ENCODE measurements at regions not wholly inside any gene's neighbourhood (a gene's known extent, or its start where the extent isn't known, plus 50 kb on each side); places are given as distances from the start of the nearest gene placed in this dataset.

- TF ChIP-seq TAF1 (IDR thresholded peaks at IDR 0.05; ENCODE audit: borderline replicate concordance, insufficient read depth, low read length) (no peak), SIN3A (IDR thresholded peaks at IDR 0.05; ENCODE audit: borderline replicate concordance, insufficient read depth, low read length) (no peak), FOXP2 (optimal IDR thresholded peaks at IDR 0.05; ENCODE audit: borderline replicate concordance, extremely low read depth, extremely low read length, insufficient read depth) (no peak), POLR2AphosphoS5 (IDR thresholded peaks at IDR 0.05; ENCODE audit: low read depth, low read length) (no peak), REST (IDR thresholded peaks at IDR 0.05; ENCODE audit: insufficient read depth in 1 of 2, low read depth in 2 of 2, low read length in 2 of 2) (no peak)
Observed at GRCh38 chr1:57620605-57621004, 196.7 kb upstream of the DAB1 start.

GRCh38 chr1:57616921-57617320 lies 193.1 kb upstream of the DAB1 start:
- TF ChIP-seq TAF1 (IDR thresholded peaks at IDR 0.05; ENCODE audit: borderline replicate concordance, insufficient read depth, low read length) (no peak), FOXP2 (optimal IDR thresholded peaks at IDR 0.05; ENCODE audit: borderline replicate concordance, extremely low read depth, extremely low read length, insufficient read depth) (no peak), POLR2AphosphoS5 (IDR thresholded peaks at IDR 0.05; ENCODE audit: low read depth, low read length) (no peak), REST (IDR thresholded peaks at IDR 0.05; ENCODE audit: insufficient read depth in 1 of 2, low read depth in 2 of 2, low read length in 2 of 2) (no peak), SIN3A (IDR thresholded peaks at IDR 0.05; ENCODE audit: borderline replicate concordance, insufficient read depth, low read length) (no peak)

- TF ChIP-seq TAF1 (IDR thresholded peaks at IDR 0.05; ENCODE audit: borderline replicate concordance, insufficient read depth, low read length) (no peak), SIN3A (IDR thresholded peaks at IDR 0.05; ENCODE audit: borderline replicate concordance, insufficient read depth, low read length) (no peak), REST (IDR thresholded peaks at IDR 0.05; ENCODE audit: insufficient read depth in 1 of 2, low read depth in 2 of 2, low read length in 2 of 2) (no peak), FOXP2 (optimal IDR thresholded peaks at IDR 0.05; ENCODE audit: borderline replicate concordance, extremely low read depth, extremely low read length, insufficient read depth) (no peak), POLR2AphosphoS5 (IDR thresholded peaks at IDR 0.05; ENCODE audit: low read depth, low read length) (no peak)
Observed at GRCh38 chr1:57615956-57616355, 192.1 kb upstream of the DAB1 start.

GRCh38 chr1:57612833-57613232 lies 189.0 kb upstream of the DAB1 start:
- no peak for TF ChIP-seq TAF1 (IDR thresholded peaks at IDR 0.05; ENCODE audit: borderline replicate concordance, insufficient read depth, low read length)
- no peak for TF ChIP-seq POLR2AphosphoS5 (IDR thresholded peaks at IDR 0.05; ENCODE audit: low read depth, low read length)
- no peak for TF ChIP-seq FOXP2 (optimal IDR thresholded peaks at IDR 0.05; ENCODE audit: borderline replicate concordance, extremely low read depth, extremely low read length, insufficient read depth)
- TF ChIP-seq SIN3A (IDR thresholded peaks at IDR 0.05; ENCODE audit: borderline replicate concordance, insufficient read depth, low read length): no peak
- no peak for TF ChIP-seq REST (IDR thresholded peaks at IDR 0.05; ENCODE audit: insufficient read depth in 1 of 2, low read depth in 2 of 2, low read length in 2 of 2)

GRCh38 chr1:57605933-57606332 lies 182.1 kb upstream of the DAB1 start:
- no peak for TF ChIP-seq SIN3A (IDR thresholded peaks at IDR 0.05; ENCODE audit: borderline replicate concordance, insufficient read depth, low read length)
- TF ChIP-seq REST (IDR thresholded peaks at IDR 0.05; ENCODE audit: insufficient read depth in 1 of 2, low read depth in 2 of 2, low read length in 2 of 2): no peak
- no peak for TF ChIP-seq TAF1 (IDR thresholded peaks at IDR 0.05; ENCODE audit: borderline replicate concordance, insufficient read depth, low read length)
- TF ChIP-seq POLR2AphosphoS5 (IDR thresholded peaks at IDR 0.05; ENCODE audit: low read depth, low read length): no peak
- TF ChIP-seq FOXP2 (optimal IDR thresholded peaks at IDR 0.05; ENCODE audit: borderline replicate concordance, extremely low read depth, extremely low read length, insufficient read depth): no peak
